ENCODE measurements at regions not wholly inside any gene's neighbourhood (a gene's known extent, or its start where the extent isn't known, plus 50 kb on each side); places are given as distances from the start of the nearest gene placed in this dataset.

GRCh38 chr2:236862961-236863728 lies 222.5 kb upstream of the COPS8 start:
- 81 to 92% (median 90%) methylated on average over 9 of the region's 9 CpGs for WGBS, 3 donors
- H3K27ac ChIP-seq (ENCODE audit: low read depth, low read length): no peak overlapping the region

- WGBS, 3 donors: 89 to 98% (median 92%) methylated on average over 5 of the region's 5 CpGs
- no peak overlapping the region for H3K27ac ChIP-seq (ENCODE audit: low read depth, low read length)
These were observed 222.0 kb upstream of the COPS8 start for GRCh38 chr2:236863729-236864126.

- no peak overlapping the region for H3K27ac ChIP-seq (ENCODE audit: low read depth, low read length)
- WGBS, 3 donors: 91 to 96% (median 95%) methylated on average over 2 of the region's 2 CpGs
These were observed 220.6 kb upstream of the COPS8 start for GRCh38 chr2:236865052-236865451.

- WGBS, 3 donors: 83 to 89% (median 87%) methylated on average over 10 of the region's 10 CpGs
- H3K27ac ChIP-seq (ENCODE audit: low read depth, low read length): no peak overlapping the region
These were observed 218.9 kb upstream of the COPS8 start for GRCh38 chr2:236866542-236867340.

- H3K27ac ChIP-seq (ENCODE audit: low read depth, low read length): no peak overlapping the region
- WGBS, 3 donors: 82 to 90% (median 86%) methylated on average over 12 of the region's 12 CpGs
These were observed 218.0 kb upstream of the COPS8 start for GRCh38 chr2:236867441-236868260.

- H3K27ac ChIP-seq (ENCODE audit: low read depth, low read length): no peak overlapping the region
- 50 to 71% (median 67%) methylated on average over 4 of the region's 4 CpGs for WGBS, 3 donors
These were observed 215.3 kb upstream of the COPS8 start for GRCh38 chr2:236870370-236870769.

- 27 to 74% (median 32%) methylated on average over 6 of the region's 6 CpGs for WGBS, 3 donors
- no peak overlapping the region for H3K27ac ChIP-seq (ENCODE audit: low read depth, low read length)
These were observed 214.1 kb upstream of the COPS8 start for GRCh38 chr2:236871500-236872001.

- WGBS, 3 donors: 60 to 75% (median 72%) methylated on average over 4 of the region's 4 CpGs
- H3K27ac ChIP-seq (ENCODE audit: low read depth, low read length): no peak overlapping the region
These were observed 213.7 kb upstream of the COPS8 start for GRCh38 chr2:236872015-236872414.

- no peak overlapping the region for H3K27ac ChIP-seq (ENCODE audit: low read depth, low read length)
- WGBS, 3 donors: 92 to 95% (median 95%) methylated on average over 7 of the region's 7 CpGs
These were observed 212.7 kb upstream of the COPS8 start for GRCh38 chr2:236872981-236873380.

GRCh38 chr2:236873636-236874035 lies 212.1 kb upstream of the COPS8 start:
- WGBS, 3 donors: 57 to 64% (median 62%) methylated on average over 4 of the region's 4 CpGs
- no peak overlapping the region for H3K27ac ChIP-seq (ENCODE audit: low read depth, low read length)

GRCh38 chr2:236874866-236875481 lies 210.7 kb upstream of the COPS8 start:
- 78 to 93% (median 91%) methylated on average over 3 of the region's 3 CpGs for WGBS, 3 donors
- no peak overlapping the region for H3K27ac ChIP-seq (ENCODE audit: low read depth, low read length)

GRCh38 chr2:236875906-236876505 lies 209.7 kb upstream of the COPS8 start:
- 53 to 82% (median 66%) methylated on average over 15 to 16 of the region's 16 CpGs for WGBS, 3 donors
- no peak overlapping the region for H3K27ac ChIP-seq (ENCODE audit: low read depth, low read length)

GRCh38 chr2:236876642-236877041 lies 209.0 kb upstream of the COPS8 start:
- no peak overlapping the region for H3K27ac ChIP-seq (ENCODE audit: low read depth, low read length)
- WGBS, 3 donors: 73 to 90% (median 81%) methylated on average over 4 of the region's 4 CpGs

GRCh38 chr2:236877972-236878371 lies 207.7 kb upstream of the COPS8 start:
- 93 to 94% (median 93%) methylated on average over 2 of the region's 2 CpGs for WGBS, 3 donors
- H3K27ac ChIP-seq (ENCODE audit: low read depth, low read length): no peak overlapping the region

GRCh38 chr2:236879416-236879963 lies 206.2 kb upstream of the COPS8 start:
- 79 to 87% (median 79%) methylated on average over 3 of the region's 3 CpGs for WGBS, 3 donors

GRCh38 chr2:236882074-236882473 lies 203.6 kb upstream of the COPS8 start:
- 74 to 93% (median 87%) methylated on average over 2 of the region's 2 CpGs for WGBS, 3 donors

More at GRCh38 chr2:236879416-236879963, 206.2 kb upstream of the COPS8 start:
- no peak overlapping the region for H3K27ac ChIP-seq (ENCODE audit: low read depth, low read length)

GRCh38 chr2:236882930-236883329 lies 202.8 kb upstream of the COPS8 start:
- no peak overlapping the region for H3K27ac ChIP-seq (ENCODE audit: low read depth, low read length)
- WGBS, 3 donors: 88 to 95% (median 92%) methylated on average over 7 of the region's 7 CpGs

More at GRCh38 chr2:236882074-236882473, 203.6 kb upstream of the COPS8 start:
- no peak overlapping the region for H3K27ac ChIP-seq (ENCODE audit: low read depth, low read length)
